NCI-H1436 (cell line): ENCODE measurements at regions not wholly inside any gene's neighbourhood (a gene's known extent, or its start where the extent isn't known, plus 50 kb on each side); places are given as distances from the start of the nearest gene placed in this dataset.

Source experiments
- DNase-seq: peaks from one replicate; lab custom pipeline; 2025; lab: John Stamatoyannopoulos, UW

GRCh38 chr3:106533788-106534160, 665.0 kb upstream of the CBLB start:
- no peak for DNase-seq

- DNase-seq: no peak
These were observed 665.4 kb upstream of the CBLB start for GRCh38 chr3:106534206-106534605.

GRCh38 chr3:106540743-106541142, 671.9 kb upstream of the CBLB start:
- no peak for DNase-seq

GRCh38 chr3:106542101-106542769, 673.4 kb upstream of the CBLB start:
- no peak for DNase-seq

GRCh38 chr3:106552351-106553043, 683.7 kb upstream of the CBLB start:
- no peak for DNase-seq

- no peak for DNase-seq
These were observed 691.7 kb upstream of the CBLB start for GRCh38 chr3:106560451-106560966.

- peak; percentile 64 for DNase-seq
These were observed 697.5 kb upstream of the CBLB start for GRCh38 chr3:106566277-106566676.

- DNase-seq: no peak
These were observed 701.6 kb upstream of the CBLB start for GRCh38 chr3:106570426-106570825.

GRCh38 chr3:106573605-106574004, 704.8 kb upstream of the CBLB start:
- no peak for DNase-seq

GRCh38 chr3:106575029-106575428, 706.2 kb upstream of the CBLB start:
- DNase-seq: no peak

- DNase-seq: no peak
These were observed 708.4 kb upstream of the CBLB start for GRCh38 chr3:106577241-106577640.

- DNase-seq: no peak
These were observed 710.1 kb upstream of the CBLB start for GRCh38 chr3:106578911-106579310.

GRCh38 chr3:106582151-106582550, 713.3 kb upstream of the CBLB start:
- no peak for DNase-seq

GRCh38 chr3:106587551-106587950, 718.7 kb upstream of the CBLB start:
- no peak for DNase-seq

GRCh38 chr3:106588739-106589138, 719.9 kb upstream of the CBLB start:
- DNase-seq: no peak

GRCh38 chr3:106589311-106589942, 720.6 kb upstream of the CBLB start:
- no peak for DNase-seq

- no peak for DNase-seq
These were observed 721.4 kb upstream of the CBLB start for GRCh38 chr3:106590216-106590615.

- no peak for DNase-seq
These were observed 724.6 kb upstream of the CBLB start for GRCh38 chr3:106593381-106593780.

- peak; percentile 82 for DNase-seq
These were observed 741.0 kb upstream of the CBLB start for GRCh38 chr3:106609666-106610301.

GRCh38 chr3:106610362-106610959, 741.6 kb upstream of the CBLB start:
- no peak for DNase-seq

- DNase-seq: no peak
These were observed 742.3 kb upstream of the CBLB start for GRCh38 chr3:106611116-106611515.

- DNase-seq: no peak
These were observed 743.0 kb upstream of the CBLB start for GRCh38 chr3:106611841-106612240.
